Mesendoderm (in vitro differentiated cells): ENCODE measurements at regions not wholly inside any gene's neighbourhood (a gene's known extent, or its start where the extent isn't known, plus 50 kb on each side); places are given as distances from the start of the nearest gene placed in this dataset.

ENCODE experiments used
- DNase-seq: peaks from one replicate; pipeline ENCODE4 v3.0.0; 2013
- H2AK5ac ChIP-seq: 2 replicates; pipeline ENCODE4 v1.6.1; 2013; ENCODE audit warnings: low read length, inconsistent platforms
- H2BK120ac ChIP-seq: 2 replicates; pipeline ENCODE4 v1.6.1; 2013; ENCODE audit warnings: low read depth, mild to moderate bottlenecking, low read length, moderate library complexity, mixed read lengths
- H2BK15ac ChIP-seq: replicated peaks from 2 replicates; pipeline ENCODE4 v1.6.1; 2013; ENCODE audit warnings: low read depth, mild to moderate bottlenecking, moderate library complexity
- H2BK5ac ChIP-seq: 2 replicates; pipeline ENCODE4 v1.6.1; 2013; ENCODE audit warnings: low read length, inconsistent platforms
- H3K18ac ChIP-seq: 2 replicates; pipeline ENCODE4 v1.6.1; 2013; ENCODE audit warnings: mild to moderate bottlenecking, low read length, mixed read lengths
- H3K23ac ChIP-seq: one replicate; pipeline ENCODE4 v1.6.1; 2013; ENCODE audit warnings: low read length
- H3K27ac ChIP-seq: 2 replicates; pipeline ENCODE4 v1.5.1; 2013; ENCODE audit warnings: low read depth, mild to moderate bottlenecking, inconsistent platforms, low read length, moderate library complexity
- H3K27me3 ChIP-seq: 2 replicates; pipeline ENCODE4 v1.6.1; 2013; ENCODE audit warnings: low read length, control low read depth, mild to moderate bottlenecking, inconsistent platforms; ENCODE audit not compliant: insufficient read depth, poor library complexity
- H3K36me3 ChIP-seq: 2 replicates; pipeline ENCODE4 v1.6.1; 2013; ENCODE audit warnings: low read length, inconsistent platforms; ENCODE audit not compliant: control insufficient read depth, insufficient read depth
- H3K4ac ChIP-seq: one replicate; pipeline ENCODE4 v1.6.1; 2013; ENCODE audit warnings: low read depth, mild to moderate bottlenecking, low read length, moderate library complexity
- H3K4me1 ChIP-seq: 2 replicates; pipeline ENCODE4 v1.6.1; 2013; ENCODE audit warnings: low read depth, low read length, inconsistent platforms; ENCODE audit not compliant: control insufficient read depth
- H3K4me2 ChIP-seq: 2 replicates; pipeline ENCODE4 v1.6.1; 2013; ENCODE audit warnings: low read length
- H3K4me3 ChIP-seq: 2 replicates; pipeline ENCODE4 v1.5.1; 2013; ENCODE audit warnings: mild to moderate bottlenecking, low read length
- H3K56ac ChIP-seq: one replicate; pipeline ENCODE4 v1.6.1; 2013; ENCODE audit warnings: low read length
- H3K79me1 ChIP-seq: 2 replicates; pipeline ENCODE4 v1.6.1; 2013; ENCODE audit warnings: low read length, inconsistent platforms
- H3K79me2 ChIP-seq: 2 replicates; pipeline ENCODE4 v1.6.1; 2013; ENCODE audit warnings: mild to moderate bottlenecking, low read length; ENCODE audit not compliant: control insufficient read depth, insufficient read depth
- H3K9ac ChIP-seq: 2 replicates; pipeline ENCODE4 v1.6.1; 2013; ENCODE audit warnings: low read length, inconsistent platforms
- H4K5ac ChIP-seq: one replicate; pipeline ENCODE4 v1.6.1; 2013; ENCODE audit warnings: low read length
- H4K8ac ChIP-seq: one replicate; pipeline ENCODE4 v1.6.1; 2013; ENCODE audit warnings: low read depth, mild to moderate bottlenecking, control low read depth, low read length, moderate library complexity
- WGBS: extraction: QIAGEN DNeasy Blood & Tissue Kit; methylation state at CpG from one replicate; pipeline ENCODE4 v1.1.7; 2013; ENCODE audit warnings: low lambda C conversion rate, missing lambda C conversion rate; ENCODE audit not compliant: insufficient coverage; ENCODE audit errors: extremely low coverage; 5-methylcytosine and 5-hydroxymethylcytosine counted together

GRCh38 chr2:125373293-125373692 lies 1282.7 kb upstream of the GYPC start:
- no peak overlapping the region for H4K8ac ChIP-seq
- no peak overlapping the region for H3K4me3 ChIP-seq
- H3K27ac ChIP-seq, result no peak overlapping the region
- no peak overlapping the region for H2BK15ac ChIP-seq
- no peak overlapping the region for H3K9ac ChIP-seq
- H3K56ac ChIP-seq, result no peak overlapping the region
- H3K4ac ChIP-seq, result no peak overlapping the region
- no peak overlapping the region for H4K5ac ChIP-seq
- H3K79me2 ChIP-seq, result no peaks in the 10 kb centered on the region
- H3K4me2 ChIP-seq, result no peak overlapping the region
- no peaks in the 10 kb centered on the region for H3K27me3 ChIP-seq
- DNase-seq, result no peak
- H3K36me3 ChIP-seq, result no peaks in the 10 kb centered on the region
- H2AK5ac ChIP-seq, result no peak overlapping the region
- H3K79me1 ChIP-seq, result no peaks in the 10 kb centered on the region
- H2BK5ac ChIP-seq, result no peak overlapping the region
- WGBS, result no CpG with 5 or more reads among the region's 1 CpG
- no peak overlapping the region for H3K18ac ChIP-seq
- no peak overlapping the region for H3K23ac ChIP-seq
- H2BK120ac ChIP-seq, result no peak overlapping the region
- H3K4me1 ChIP-seq, result no peaks in the 10 kb centered on the region

- no peaks in the 10 kb centered on the region for H3K36me3 ChIP-seq
- H2BK5ac ChIP-seq, result no peak overlapping the region
- H2AK5ac ChIP-seq, result no peak overlapping the region
- no peak overlapping the region for H3K4me3 ChIP-seq
- H3K56ac ChIP-seq, result no peak overlapping the region
- H4K5ac ChIP-seq, result no peak overlapping the region
- H3K27me3 ChIP-seq, result no peaks in the 10 kb centered on the region
- no peak overlapping the region for H3K18ac ChIP-seq
- H2BK15ac ChIP-seq, result no peak overlapping the region
- no peak overlapping the region for H2BK120ac ChIP-seq
- no peak overlapping the region for H3K23ac ChIP-seq
- no peak overlapping the region for H3K27ac ChIP-seq
- no peak overlapping the region for H3K4me2 ChIP-seq
- no peak overlapping the region for H4K8ac ChIP-seq
- H3K4me1 ChIP-seq, result no peaks in the 10 kb centered on the region
- H3K79me1 ChIP-seq, result no peaks in the 10 kb centered on the region
- no peaks in the 10 kb centered on the region for H3K79me2 ChIP-seq
- no peak overlapping the region for H3K4ac ChIP-seq
- whole genome bisulfite sequencing, result no CpG with 5 or more reads among the region's 7 CpGs
- peak; percentile 62 for DNase-seq
- no peak overlapping the region for H3K9ac ChIP-seq
Observed at GRCh38 chr2:125386074-125386473, 1269.9 kb upstream of the GYPC start.

GRCh38 chr2:125397535-125398251 lies 1258.3 kb upstream of the GYPC start:
- WGBS, result no CpG with 5 or more reads among the region's 4 CpGs
- Histone ChIP-seq H3K27ac (no peak overlapping the region), H3K9ac (no peak overlapping the region), H2BK120ac (no peak overlapping the region), H4K5ac (no peak overlapping the region), H3K79me2 (no peaks in the 10 kb centered on the region), H2BK5ac (no peak overlapping the region), H3K4me2 (no peak overlapping the region), H3K4me1 (no peaks in the 10 kb centered on the region), H3K27me3 (no peaks in the 10 kb centered on the region), H3K4ac (no peak overlapping the region), H3K23ac (no peak overlapping the region), H3K18ac (no peak overlapping the region), H3K36me3 (no peaks in the 10 kb centered on the region), H2BK15ac (no peak overlapping the region), H3K4me3 (no peak overlapping the region), H4K8ac (no peak overlapping the region), H3K79me1 (no peaks in the 10 kb centered on the region), H2AK5ac (no peak overlapping the region), H3K56ac (no peak overlapping the region)
- DNase-seq, result no peak

- Histone ChIP-seq H3K9ac (no peak overlapping the region), H2AK5ac (no peak overlapping the region), H2BK5ac (no peak overlapping the region), H3K4me2 (no peak overlapping the region), H2BK15ac (no peak overlapping the region), H3K4ac (no peak overlapping the region), H3K23ac (no peak overlapping the region), H3K18ac (no peak overlapping the region), H3K27me3 (no peaks in the 10 kb centered on the region), H3K4me1 (no peaks in the 10 kb centered on the region), H3K4me3 (no peak overlapping the region), H3K79me2 (no peaks in the 10 kb centered on the region), H3K27ac (no peak overlapping the region), H3K56ac (no peak overlapping the region), H2BK120ac (no peak overlapping the region), H3K79me1 (no peaks in the 10 kb centered on the region), H4K5ac (no peak overlapping the region), H3K36me3 (no peaks in the 10 kb centered on the region), H4K8ac (no peak overlapping the region)
- no CpG with 5 or more reads among the region's 7 CpGs for WGBS
- DNase-seq, result no peak
Observed at GRCh38 chr2:125398738-125399524, 1257.0 kb upstream of the GYPC start.

GRCh38 chr2:125405816-125406215 lies 1250.1 kb upstream of the GYPC start:
- no peak overlapping the region for H3K18ac ChIP-seq
- no peaks in the 10 kb centered on the region for H3K79me2 ChIP-seq
- no CpG with 5 or more reads among the region's 2 CpGs for WGBS
- no peak overlapping the region for H2BK15ac ChIP-seq
- H3K27me3 ChIP-seq, result no peaks in the 10 kb centered on the region
- DNase-seq, result peak; percentile 84
- no peak overlapping the region for H4K5ac ChIP-seq
- no peaks in the 10 kb centered on the region for H3K36me3 ChIP-seq
- no peak overlapping the region for H4K8ac ChIP-seq
- no peaks in the 10 kb centered on the region for H3K4me1 ChIP-seq
- no peak overlapping the region for H3K27ac ChIP-seq
- no peak overlapping the region for H3K4me2 ChIP-seq
- H2BK5ac ChIP-seq, result no peak overlapping the region
- no peak overlapping the region for H2BK120ac ChIP-seq
- no peak overlapping the region for H2AK5ac ChIP-seq
- no peak overlapping the region for H3K4me3 ChIP-seq
- no peak overlapping the region for H3K56ac ChIP-seq
- H3K4ac ChIP-seq, result no peak overlapping the region
- no peaks in the 10 kb centered on the region for H3K79me1 ChIP-seq
- H3K9ac ChIP-seq, result no peak overlapping the region
- H3K23ac ChIP-seq, result no peak overlapping the region
